RCC 7860 (cell line): ENCODE measurements at regions not wholly inside any gene's neighbourhood (a gene's known extent, or its start where the extent isn't known, plus 50 kb on each side); places are given as distances from the start of the nearest gene placed in this dataset.

Source experiments
- DNase-seq: peaks from one replicate; pipeline ENCODE4 v3.0.0-alpha.2; 2015; ENCODE audit warnings: low spot score
- FAIRE-seq: peaks from 2 replicates; lab custom pipeline; 2012; peaks lifted over from hg19 to GRCh38; lab: Jason Lieb, UNC

GRCh38 chr4:180946188-180946587 is 1297.0 kb upstream of the TENM3 start:
- DNase-seq: no peak
- FAIRE-seq: no peak

- DNase-seq (peak; percentile 20), FAIRE-seq (no peak)
Measured at GRCh38 chr4:180947425-180947824, 1295.8 kb upstream of the TENM3 start.

- no peak for FAIRE-seq
Measured at GRCh38 chr4:180949424-180950213, 1293.6 kb upstream of the TENM3 start.

GRCh38 chr4:180950377-180950776 is 1292.8 kb upstream of the TENM3 start:
- FAIRE-seq (no peak), DNase-seq (no peak)

More at GRCh38 chr4:180949424-180950213, 1293.6 kb upstream of the TENM3 start:
- DNase-seq: no peak

- no peak for FAIRE-seq
- DNase-seq: no peak
Measured at GRCh38 chr4:180951312-180951711, 1291.9 kb upstream of the TENM3 start.

GRCh38 chr4:180953572-180953971 is 1289.6 kb upstream of the TENM3 start:
- DNase-seq: no peak

GRCh38 chr4:180960743-180961401 is 1282.3 kb upstream of the TENM3 start:
- DNase-seq (no peak), FAIRE-seq (no peak)

More at GRCh38 chr4:180953572-180953971, 1289.6 kb upstream of the TENM3 start:
- FAIRE-seq: no peak

GRCh38 chr4:180962268-180962667 is 1280.9 kb upstream of the TENM3 start:
- DNase-seq (no peak), FAIRE-seq (no peak)

GRCh38 chr4:180966312-180966711 is 1276.9 kb upstream of the TENM3 start:
- DNase-seq: no peak
- FAIRE-seq: no peak

- FAIRE-seq: no peak
Measured at GRCh38 chr4:180967936-180968335, 1275.3 kb upstream of the TENM3 start.

GRCh38 chr4:180973894-180974293 is 1269.3 kb upstream of the TENM3 start:
- no peak for FAIRE-seq
- no peak for DNase-seq

More at GRCh38 chr4:180967936-180968335, 1275.3 kb upstream of the TENM3 start:
- DNase-seq: no peak

GRCh38 chr4:180990931-180991330 is 1252.3 kb upstream of the TENM3 start:
- FAIRE-seq (no peak), DNase-seq (no peak)

GRCh38 chr4:180993244-180993836 is 1249.9 kb upstream of the TENM3 start:
- DNase-seq (no peak), FAIRE-seq (no peak)

- FAIRE-seq (no peak), DNase-seq (no peak)
Measured at GRCh38 chr4:180994722-180995121, 1248.5 kb upstream of the TENM3 start.

GRCh38 chr4:180999217-180999616 is 1244.0 kb upstream of the TENM3 start:
- no peak for DNase-seq
- no peak for FAIRE-seq

GRCh38 chr4:181004056-181004455 is 1239.1 kb upstream of the TENM3 start:
- FAIRE-seq (no peak), DNase-seq (no peak)

- DNase-seq (no peak), FAIRE-seq (no peak)
Measured at GRCh38 chr4:181006499-181007260, 1236.5 kb upstream of the TENM3 start.

GRCh38 chr4:181007751-181008150 is 1235.5 kb upstream of the TENM3 start:
- FAIRE-seq (peak; percentile 44), DNase-seq (peak; percentile 17)

- DNase-seq (peak; percentile 87), FAIRE-seq (peak; percentile 96)
Measured at GRCh38 chr4:181008164-181008563, 1235.0 kb upstream of the TENM3 start.

- FAIRE-seq: no peak
- DNase-seq: no peak
Measured at GRCh38 chr4:181013162-181013561, 1230.0 kb upstream of the TENM3 start.

GRCh38 chr4:181017038-181017437 is 1226.2 kb upstream of the TENM3 start:
- no peak for FAIRE-seq
- no peak for DNase-seq
